ENCODE measurements at regions not wholly inside any gene's neighbourhood (a gene's known extent, or its start where the extent isn't known, plus 50 kb on each side); places are given as distances from the start of the nearest gene placed in this dataset.

GRCh38 chr2:2734308-2734707 lies 403.2 kb upstream of the MYT1L start:
- TF ChIP-seq POLR2AphosphoS5 (IDR thresholded peaks at IDR 0.05): no peak
- TF ChIP-seq, protein P1, sequence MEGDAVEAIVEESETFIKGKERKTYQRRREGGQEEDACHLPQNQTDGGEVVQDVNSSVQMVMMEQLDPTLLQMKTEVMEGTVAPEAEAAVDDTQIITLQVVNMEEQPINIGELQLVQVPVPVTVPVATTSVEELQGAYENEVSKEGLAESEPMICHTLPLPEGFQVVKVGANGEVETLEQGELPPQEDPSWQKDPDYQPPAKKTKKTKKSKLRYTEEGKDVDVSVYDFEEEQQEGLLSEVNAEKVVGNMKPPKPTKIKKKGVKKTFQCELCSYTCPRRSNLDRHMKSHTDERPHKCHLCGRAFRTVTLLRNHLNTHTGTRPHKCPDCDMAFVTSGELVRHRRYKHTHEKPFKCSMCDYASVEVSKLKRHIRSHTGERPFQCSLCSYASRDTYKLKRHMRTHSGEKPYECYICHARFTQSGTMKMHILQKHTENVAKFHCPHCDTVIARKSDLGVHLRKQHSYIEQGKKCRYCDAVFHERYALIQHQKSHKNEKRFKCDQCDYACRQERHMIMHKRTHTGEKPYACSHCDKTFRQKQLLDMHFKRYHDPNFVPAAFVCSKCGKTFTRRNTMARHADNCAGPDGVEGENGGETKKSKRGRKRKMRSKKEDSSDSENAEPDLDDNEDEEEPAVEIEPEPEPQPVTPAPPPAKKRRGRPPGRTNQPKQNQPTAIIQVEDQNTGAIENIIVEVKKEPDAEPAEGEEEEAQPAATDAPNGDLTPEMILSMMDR (IDR thresholded peaks at IDR 0.05): no peak
- no peak for TF ChIP-seq POLR2A (IDR thresholded peaks at IDR 0.05)
